ENCODE measurements at regions not wholly inside any gene's neighbourhood (a gene's known extent, or its start where the extent isn't known, plus 50 kb on each side); places are given as distances from the start of the nearest gene placed in this dataset.
"Not testable (repeated sequence)": the region's sequence is repeated elsewhere in the genome, so short reads cannot be mapped to it uniquely, and the experiment has no call there.

DNA sequence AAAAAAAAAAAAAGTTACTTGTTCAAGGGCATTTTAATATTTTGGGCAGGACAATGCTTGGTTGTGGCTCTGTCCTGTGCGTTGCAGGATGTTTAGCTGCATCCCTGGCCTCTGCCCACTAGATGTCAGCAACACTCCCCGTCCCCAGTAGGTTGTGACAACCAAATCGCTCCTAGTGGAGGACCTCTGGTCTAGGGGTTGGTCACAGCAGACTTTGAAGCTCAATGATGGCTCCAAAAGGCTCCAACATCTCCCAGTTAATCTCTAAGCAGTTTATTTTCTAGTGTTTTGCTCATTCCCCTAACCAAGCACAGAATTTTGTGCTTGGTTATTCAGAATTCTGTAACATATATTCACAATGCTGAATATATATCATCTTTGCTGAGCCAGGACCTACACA lies 67.0 kb downstream of the CHRNA1 start:
- peak; percentile 74 for DNase-seq (ENCODE audit: low spot score)

DNA sequence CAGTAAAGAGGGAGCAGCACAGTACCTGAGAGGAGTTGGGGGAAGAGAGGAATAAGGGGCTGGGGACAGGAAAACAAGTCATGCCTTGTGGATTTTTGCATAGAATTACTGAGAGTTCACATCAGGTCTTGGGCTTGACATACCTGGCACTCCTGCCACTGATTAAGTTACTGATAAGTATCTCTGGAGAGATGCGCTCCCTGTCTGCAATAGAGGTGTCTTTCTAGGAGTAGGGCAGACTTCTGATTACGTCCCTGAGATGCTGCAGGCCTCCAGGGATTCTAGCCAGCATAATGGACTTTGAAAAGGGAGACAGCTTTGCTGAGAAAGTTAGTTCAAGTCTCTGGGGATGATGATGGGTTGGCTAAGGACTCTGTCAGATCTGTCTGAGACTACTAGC lies 69.4 kb downstream of the CHRNA1 start:
- DNase-seq (ENCODE audit: low spot score), result no peak

GRCh38 chr2:174694196-174694878 lies 69.9 kb downstream of the CHRNA1 start:
- no peak for DNase-seq (ENCODE audit: low spot score)

GRCh38 chr2:174693344-174693743 lies 70.9 kb downstream of the CHRNA1 start:
- no peak for DNase-seq (ENCODE audit: low spot score)

DNA sequence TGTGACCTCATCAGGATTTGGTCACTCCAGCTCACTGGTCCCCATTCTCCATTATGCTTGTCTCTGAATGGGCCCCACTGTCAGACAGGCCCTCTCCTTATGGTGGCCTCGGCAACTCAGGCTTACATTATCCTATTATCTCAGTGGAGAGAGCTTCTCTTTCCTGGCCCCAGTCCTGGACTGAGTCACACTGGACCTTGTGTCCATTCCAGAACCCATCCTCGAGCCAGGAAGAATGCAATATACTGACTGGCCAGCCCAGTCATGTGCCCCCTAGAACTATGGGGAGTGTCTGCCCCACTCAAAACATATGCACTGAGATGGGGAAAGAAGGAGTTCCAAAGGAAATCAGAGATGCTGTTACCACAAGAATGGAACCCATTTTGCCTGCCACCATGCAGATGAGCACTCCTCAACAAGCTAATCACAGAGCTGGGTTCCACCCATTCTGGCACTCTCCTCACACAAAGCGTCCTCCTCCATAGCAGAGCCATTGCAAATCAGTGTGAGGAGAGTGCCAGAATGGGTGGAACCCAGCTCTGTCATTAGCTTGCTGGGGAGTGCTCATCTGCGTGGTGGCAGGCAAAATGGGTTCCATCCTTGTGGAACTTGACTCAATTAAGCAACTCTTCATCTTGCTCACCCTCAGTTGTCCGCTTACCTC lies 71.9 kb downstream of the CHRNA1 start:
- DNase-seq (ENCODE audit: low spot score), result no peak

DNA sequence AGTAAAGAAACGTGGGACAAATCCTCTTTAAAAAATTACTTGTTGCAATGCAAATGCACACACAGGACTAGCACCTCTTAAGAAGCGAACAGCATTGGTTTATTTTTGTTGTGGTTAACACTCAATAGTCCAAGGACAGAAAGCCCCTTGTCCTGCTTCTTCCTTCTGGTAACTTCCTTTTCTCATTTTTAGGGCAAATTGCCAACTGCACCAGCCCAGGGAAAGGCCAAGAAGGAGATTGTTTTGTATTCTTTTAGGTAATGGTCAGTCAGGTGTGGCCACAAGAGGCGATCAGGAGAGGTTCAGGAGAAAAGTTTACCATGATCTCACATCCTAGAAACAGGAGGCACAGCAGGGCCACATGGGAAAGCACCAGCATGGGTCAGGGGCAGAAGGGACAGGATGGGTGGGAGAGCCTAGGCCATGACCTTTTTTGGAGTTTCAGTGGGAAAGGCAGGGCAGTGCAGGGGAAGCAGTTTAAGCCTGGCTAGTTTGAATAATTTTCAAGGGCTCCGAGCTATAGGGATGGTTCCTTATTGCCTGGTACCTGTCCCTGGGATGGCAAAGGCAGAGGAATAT lies 73.0 kb downstream of the CHRNA1 start:
- no peak for DNase-seq (ENCODE audit: low spot score)

DNA sequence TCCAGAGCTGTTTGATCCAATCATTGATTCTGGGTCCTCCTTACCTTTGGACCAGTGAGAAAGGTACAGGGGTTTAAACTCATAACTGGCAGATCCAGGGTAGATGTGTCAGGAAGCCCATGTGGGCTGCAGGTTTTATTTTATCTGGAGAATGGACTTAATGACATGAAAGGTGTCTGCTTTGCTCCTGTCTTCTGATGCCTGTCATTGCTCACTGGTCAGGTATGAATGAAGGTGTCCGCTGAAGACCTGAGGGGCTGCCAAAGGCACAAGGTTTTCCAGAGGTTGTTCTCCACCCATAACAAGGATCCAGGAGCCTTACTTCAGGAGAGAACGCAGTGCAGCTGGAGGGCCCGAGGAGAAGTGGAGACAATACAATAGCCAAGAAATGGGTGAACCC lies 74.2 kb downstream of the CHRNA1 start:
- DNase-seq (ENCODE audit: low spot score), result no peak

DNA sequence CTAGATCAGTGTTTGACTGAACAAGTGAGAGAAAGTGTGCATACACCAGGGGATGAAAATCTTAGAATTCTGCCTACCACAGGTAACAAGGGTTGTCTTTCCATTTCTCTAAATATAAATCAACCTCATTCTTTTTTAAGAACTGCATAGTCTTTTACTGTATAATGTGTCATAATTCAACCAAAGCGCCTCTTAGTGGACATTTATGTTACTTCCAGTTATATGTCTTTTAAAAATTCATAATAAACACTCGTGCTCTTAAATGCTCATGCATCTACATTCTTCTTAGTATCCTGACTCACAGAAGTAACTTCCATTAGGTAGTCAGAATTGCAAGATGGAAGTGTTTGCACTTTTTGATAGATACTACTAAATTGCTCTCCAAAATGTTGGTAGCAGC lies 76.2 kb downstream of the CHRNA1 start:
- DNase-seq (ENCODE audit: low spot score), result peak; percentile 16

DNA sequence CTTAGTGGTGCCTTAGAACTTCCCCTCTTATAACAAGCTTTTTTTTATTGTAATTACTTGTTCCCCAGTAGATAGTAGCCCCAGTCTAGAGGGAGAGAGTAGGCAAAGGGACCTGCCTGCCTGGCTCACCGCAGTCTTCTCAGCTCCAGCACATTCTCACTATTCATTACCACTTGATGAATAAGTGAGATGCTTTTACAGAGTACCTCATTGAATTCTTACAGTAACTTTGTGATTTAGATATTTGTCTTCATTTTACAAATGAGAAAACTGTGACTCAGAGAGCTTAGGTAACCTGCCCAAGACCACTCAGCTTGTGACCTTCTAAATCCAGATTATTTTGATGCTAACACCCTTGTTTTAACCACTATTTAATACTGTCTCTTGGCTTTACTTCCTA lies 77.8 kb downstream of the CHRNA1 start:
- DNase-seq (ENCODE audit: low spot score), result no peak

GRCh38 chr2:174683392-174683759 lies 80.9 kb downstream of the CHRNA1 start:
- DNase-seq (ENCODE audit: low spot score), result no peak

- DNase-seq (ENCODE audit: low spot score), result no peak
These were observed 81.5 kb downstream of the CHRNA1 start for GRCh38 chr2:174682578-174683391.

DNA sequence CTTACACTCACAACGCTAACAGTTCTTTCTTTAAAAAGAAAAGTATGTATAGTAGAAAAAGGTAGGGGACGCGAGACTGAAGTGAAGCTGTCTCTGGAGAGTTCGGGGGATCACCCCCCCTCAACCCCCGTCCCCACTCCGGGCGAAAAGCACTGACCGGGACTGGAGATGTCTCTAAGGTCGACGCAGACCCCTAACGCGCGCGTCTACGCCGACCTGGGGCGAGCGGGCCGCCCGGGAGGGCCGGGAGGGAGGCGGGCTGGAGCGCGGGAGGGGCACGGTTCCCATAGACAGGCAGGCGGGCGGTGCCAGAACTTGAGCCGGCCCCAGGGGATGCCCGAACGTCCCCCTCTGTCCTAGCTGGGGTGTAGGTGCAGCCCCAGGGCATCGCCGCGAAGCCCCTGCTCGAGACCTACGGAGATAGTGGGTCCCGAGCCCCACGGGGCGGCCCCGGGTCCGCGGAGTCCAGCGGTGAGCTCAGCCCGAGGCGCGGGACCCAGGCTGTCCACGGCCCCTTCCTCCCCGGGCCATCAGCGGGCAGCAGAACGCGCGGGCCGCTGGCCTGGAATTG lies 82.2 kb downstream of the CHRNA1 start:
- DNase-seq (ENCODE audit: low spot score), result no peak

DNA sequence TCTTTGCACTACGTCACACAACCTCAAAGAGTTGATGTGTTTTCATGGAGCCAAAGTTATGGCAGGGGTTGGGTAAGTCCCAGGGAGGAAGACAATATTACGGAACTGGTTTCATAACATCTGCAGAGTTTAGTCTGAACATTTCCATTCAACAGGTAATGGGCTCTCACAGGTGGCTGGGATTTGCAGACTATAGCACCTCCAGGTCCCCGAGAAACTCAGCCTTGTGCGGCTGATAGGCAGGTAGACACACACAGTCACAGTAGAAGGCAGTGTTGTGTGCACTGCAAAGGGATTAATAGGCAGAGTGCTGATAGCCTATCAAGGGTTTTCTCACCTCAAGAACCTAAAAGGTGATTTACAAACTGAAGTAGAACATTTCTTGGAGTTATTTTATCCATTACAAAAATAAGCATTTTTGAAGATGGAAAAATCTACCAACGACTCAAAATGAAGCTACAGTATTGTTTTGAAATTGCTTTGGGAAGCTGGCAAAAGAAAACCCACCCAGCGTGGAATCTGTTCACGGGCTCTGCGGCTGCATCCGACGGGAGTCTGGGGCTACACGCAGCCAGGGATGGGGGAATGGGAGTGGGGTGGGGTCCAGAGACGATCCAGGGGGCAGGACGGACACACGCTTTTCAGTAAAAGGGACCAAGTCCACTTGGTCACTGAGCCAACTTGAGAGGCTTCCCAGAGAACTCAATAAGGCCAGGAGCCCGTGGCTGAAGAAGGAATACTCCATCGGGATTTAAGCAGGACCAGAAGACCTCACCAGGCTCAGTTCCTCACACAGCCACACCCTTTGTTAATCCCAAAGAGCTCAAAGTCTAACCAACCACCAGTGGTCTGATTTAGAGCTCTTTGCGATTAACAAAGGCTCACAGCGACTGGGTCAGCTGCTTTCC lies 82.9 kb downstream of the CHRNA1 start:
- DNase-seq (ENCODE audit: low spot score), result peak; percentile 11

- DNase-seq (ENCODE audit: low spot score), result peak; percentile 6
These were observed 82.6 kb upstream of the WIPF1 start for GRCh38 chr2:174680221-174680620.

GRCh38 chr2:174678395-174678794 lies 80.8 kb upstream of the WIPF1 start:
- no peak for DNase-seq (ENCODE audit: low spot score)

- no peak for DNase-seq (ENCODE audit: low spot score)
These were observed 78.0 kb upstream of the WIPF1 start for GRCh38 chr2:174675615-174676014.

- DNase-seq (ENCODE audit: low spot score), result no peak
These were observed 76.3 kb upstream of the WIPF1 start for GRCh38 chr2:174673876-174674275.

GRCh38 chr2:174673440-174673839 lies 75.8 kb upstream of the WIPF1 start:
- no peak for DNase-seq (ENCODE audit: low spot score)

DNA sequence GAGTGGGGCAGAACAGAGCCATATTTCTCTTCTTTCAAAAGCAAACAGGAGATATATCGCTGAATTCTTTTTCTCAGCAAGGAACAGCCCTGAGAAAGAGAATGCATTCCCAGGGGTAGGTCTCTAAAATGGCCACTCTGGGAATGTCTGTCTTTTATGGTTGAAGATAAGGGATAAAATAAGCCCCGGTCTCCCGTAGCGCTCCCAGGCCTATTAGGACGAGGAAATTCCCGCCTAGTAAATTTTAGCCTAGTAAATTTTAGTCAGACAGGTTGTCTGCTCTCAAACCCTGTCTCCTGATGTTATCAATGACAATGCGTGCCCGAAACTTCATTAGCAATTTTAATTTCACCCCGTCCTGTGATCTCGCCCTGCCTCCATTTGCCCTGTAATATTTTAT lies 73.9 kb upstream of the WIPF1 start:
- not testable (repeated sequence) for DNase-seq (ENCODE audit: low spot score)

GRCh38 chr2:174670446-174670845 lies 72.8 kb upstream of the WIPF1 start:
- no peak for DNase-seq (ENCODE audit: low spot score)

GRCh38 chr2:174669336-174669735 lies 71.7 kb upstream of the WIPF1 start:
- DNase-seq (ENCODE audit: low spot score), result no peak
